H9 (cell line): ENCODE measurements at regions not wholly inside any gene's neighbourhood (a gene's known extent, or its start where the extent isn't known, plus 50 kb on each side); places are given as distances from the start of the nearest gene placed in this dataset.

Source experiments
- DNase-seq: peaks from one replicate; pipeline ENCODE4 v3.0.0-alpha.2; 2017
- H2AFZ ChIP-seq: one replicate; pipeline ENCODE4 v1.6.1; 2013; ENCODE audit warnings: mild to moderate bottlenecking, low read length, control low read depth, moderate library complexity
- H2AK5ac ChIP-seq: 2 replicates; pipeline ENCODE4 v1.6.1; 2013; ENCODE audit warnings: low read length, control low read depth, mixed read lengths; ENCODE audit not compliant: insufficient read length
- H2BK120ac ChIP-seq: one replicate; pipeline ENCODE4 v1.6.1; 2013; ENCODE audit warnings: low read depth, mild to moderate bottlenecking, low read length, control low read depth, inconsistent platforms; ENCODE audit not compliant: poor library complexity, severe bottlenecking
- H2BK12ac ChIP-seq: 2 replicates; pipeline ENCODE4 v1.6.1; 2013; ENCODE audit warnings: low read length, control low read depth, mixed read lengths, low read depth; ENCODE audit not compliant: insufficient read length
- H2BK15ac ChIP-seq: 2 replicates; pipeline ENCODE4 v1.6.1; 2013; ENCODE audit warnings: low read depth, low read length, control low read depth
- H2BK20ac ChIP-seq: one replicate; pipeline ENCODE4 v1.6.1; 2013; ENCODE audit warnings: low read depth, mild to moderate bottlenecking, low read length, control low read depth, inconsistent platforms; ENCODE audit not compliant: poor library complexity, severe bottlenecking
- H2BK5ac ChIP-seq: 2 replicates; pipeline ENCODE4 v1.6.1; 2013; ENCODE audit warnings: low read length, control low read depth, mixed read lengths; ENCODE audit not compliant: insufficient read length
- H3K14ac ChIP-seq: 2 replicates; pipeline ENCODE4 v1.6.1; 2013; ENCODE audit warnings: low read length, control low read depth; ENCODE audit not compliant: insufficient read depth
- H3K18ac ChIP-seq: 2 replicates; pipeline ENCODE4 v1.6.1; 2013; ENCODE audit warnings: low read depth, mild to moderate bottlenecking, mixed read lengths, low read length, control low read depth; ENCODE audit not compliant: insufficient read length
- H3K23ac ChIP-seq: 2 replicates; pipeline ENCODE4 v1.6.1; 2013; ENCODE audit warnings: low read length, control low read depth, mixed read lengths, low read depth; ENCODE audit not compliant: insufficient read length
- H3K23me2 ChIP-seq: 2 replicates; pipeline ENCODE4 v1.6.1; 2013; ENCODE audit warnings: low read depth, mild to moderate bottlenecking, mixed read lengths, low read length, control low read depth; ENCODE audit not compliant: insufficient read length, poor library complexity, severe bottlenecking
- H3K27ac ChIP-seq: 2 replicates; pipeline ENCODE4 v1.5.1; 2013; ENCODE audit warnings: low read length, control low read depth, mixed read lengths, low read depth; ENCODE audit not compliant: insufficient read length
- H3K27me3 ChIP-seq: 2 replicates; pipeline ENCODE4 v1.6.1; 2013; ENCODE audit warnings: low read length, control low read depth, inconsistent platforms; ENCODE audit not compliant: insufficient read depth
- H3K4ac ChIP-seq: 2 replicates; pipeline ENCODE4 v1.6.1; 2013; ENCODE audit warnings: low read depth, mild to moderate bottlenecking, control low read depth, inconsistent platforms, low read length, moderate library complexity
- H3K4me1 ChIP-seq: 2 replicates; pipeline ENCODE4 v1.6.1; 2013; ENCODE audit warnings: low read length, control low read depth, inconsistent platforms; ENCODE audit not compliant: insufficient read depth
- H3K4me2 ChIP-seq: 2 replicates; pipeline ENCODE4 v1.6.1; 2013; ENCODE audit warnings: low read length, control low read depth, mixed read lengths; ENCODE audit not compliant: insufficient read length, insufficient read depth
- H3K56ac ChIP-seq: 2 replicates; pipeline ENCODE4 v1.6.1; 2013; ENCODE audit warnings: low read depth, mild to moderate bottlenecking, mixed read lengths, low read length, control low read depth; ENCODE audit not compliant: insufficient read length
- H3K79me1 ChIP-seq: 2 replicates; pipeline ENCODE4 v1.6.1; 2013; ENCODE audit warnings: low read depth, mild to moderate bottlenecking, moderate library complexity, low read length, control low read depth, inconsistent platforms; ENCODE audit not compliant: insufficient read depth, poor library complexity, severe bottlenecking
- H3K79me2 ChIP-seq: 2 replicates; pipeline ENCODE4 v1.6.1; 2013; ENCODE audit warnings: low read length, control low read depth, inconsistent platforms; ENCODE audit not compliant: insufficient read depth
- H3K9ac ChIP-seq: 2 replicates; pipeline ENCODE4 v1.6.1; 2013; ENCODE audit warnings: low read length, control low read depth, mixed read lengths; ENCODE audit not compliant: insufficient read length; ENCODE audit errors: extremely low read depth
- H3K9me3 ChIP-seq: one replicate; pipeline ENCODE4 v1.6.1; 2013; ENCODE audit warnings: low read depth, low read length, inconsistent platforms; ENCODE audit not compliant: control insufficient read depth
- H3T11ph ChIP-seq: one replicate; pipeline ENCODE4 v1.6.1; 2013; ENCODE audit warnings: mild to moderate bottlenecking, low read length, control low read depth, inconsistent platforms
- H4K20me1 ChIP-seq: one replicate; pipeline ENCODE4 v1.6.1; 2013; ENCODE audit not compliant: control insufficient read depth, insufficient read length, insufficient read depth
- H4K5ac ChIP-seq: 2 replicates; pipeline ENCODE4 v1.6.1; 2013; ENCODE audit warnings: low read depth, mild to moderate bottlenecking, mixed read lengths, low read length, control low read depth; ENCODE audit not compliant: insufficient read length
- H4K8ac ChIP-seq: replicated peaks from 2 replicates; pipeline ENCODE4 v1.6.1; 2013; ENCODE audit warnings: low read length, control low read depth, mixed read lengths, low read depth; ENCODE audit not compliant: insufficient read length
- H4K91ac ChIP-seq: 2 replicates; pipeline ENCODE4 v1.6.1; 2013; ENCODE audit warnings: low read depth, mild to moderate bottlenecking, moderate library complexity, mixed read lengths, low read length, control low read depth; ENCODE audit not compliant: insufficient read length
- H3K27ac Mint-ChIP-seq, 3 experiments: 2 replicates in 2 of 3; 3 replicates in 1 of 3; pipeline ENCODE4 v1.8.0; 2020 to 2021; ENCODE audit warnings: mixed read lengths in 3 of 3, mild to moderate bottlenecking in 1 of 3, moderate library complexity in 1 of 3
- H3K27me3 Mint-ChIP-seq: 2 replicates; pipeline ENCODE4 v1.8.0; 2021; ENCODE audit warnings: low read depth, mild to moderate bottlenecking, moderate library complexity, mixed read lengths
- H3K36me3 Mint-ChIP-seq, 3 experiments: 2 replicates in 2 of 3; 3 replicates in 1 of 3; pipeline ENCODE4 v1.8.0; 2020 to 2021; ENCODE audit warnings: low read depth in 3 of 3, mixed read lengths in 3 of 3; ENCODE audit not compliant: insufficient read depth in 1 of 3
- H3K4me1 Mint-ChIP-seq, 2 experiments: 2 replicates each; pipeline ENCODE4 v1.8.0; 2020; ENCODE audit warnings: mixed read lengths in 2 of 2
- H3K4me3 Mint-ChIP-seq, 2 experiments: 2 replicates in 1 of 2; 3 replicates in 1 of 2; pipeline ENCODE4 v1.8.0; 2020 to 2021; ENCODE audit warnings: mild to moderate bottlenecking in 2 of 2, mixed read lengths in 2 of 2, moderate library complexity in 1 of 2
- H3K9me3 Mint-ChIP-seq, 2 experiments: 2 replicates in 1 of 2; 3 replicates in 1 of 2; pipeline ENCODE4 v1.8.0; 2020; ENCODE audit warnings: mild to moderate bottlenecking in 2 of 2, mixed read lengths in 2 of 2, moderate library complexity in 1 of 2
- TF ChIP-seq, protein P1 (sequence below): fragments of 200-600 bp; sonication (generic); conservative IDR thresholded peaks from 3 replicates; pipeline ENCODE4 v1.8.0; 2021; ENCODE audit warnings: antibody characterized with exemption, mild to moderate bottlenecking

- Mint-ChIP-seq H3K4me1 (peaks cover 28 to 43% of the 10 kb centered on the region in 2 experiments), H3K9me3 (no peaks in the 10 kb centered on the region), H3K27ac (no peak overlapping the region), H3K4me3 (no peak overlapping the region; a peak in 1 of 5 replicates), H3K27me3 (no peaks in the 10 kb centered on the region), H3K36me3 (no peaks in the 10 kb centered on the region)
- Histone ChIP-seq H2BK12ac (no peak overlapping the region), H3K27me3 (no peaks in the 10 kb centered on the region), H2BK5ac (no peak overlapping the region), H3K27ac (no peak overlapping the region), H3K14ac (no peak overlapping the region), H3K79me1 (no peaks in the 10 kb centered on the region), H4K5ac (no peak overlapping the region), H2BK120ac (no peak overlapping the region), H2BK15ac (no peak overlapping the region), H4K91ac (no peak overlapping the region), H3K23me2 (no peaks in the 10 kb centered on the region), H4K8ac (no peak overlapping the region), H3K4ac (no peak overlapping the region), H3K79me2 (no peaks in the 10 kb centered on the region), H3K9me3 (no peaks in the 10 kb centered on the region), H4K20me1 (no peaks in the 10 kb centered on the region), H3K56ac (no peak overlapping the region), H2AFZ (no peak overlapping the region), H2BK20ac (no peak overlapping the region), H3T11ph (no peak overlapping the region), H2AK5ac (no peak overlapping the region), H3K4me2 (no peak overlapping the region), H3K18ac (no peak overlapping the region), H3K4me1 (peaks cover 4% of the 10 kb centered on the region), H3K23ac (no peak overlapping the region), H3K9ac (no peak overlapping the region)
- TF ChIP-seq, protein P1, sequence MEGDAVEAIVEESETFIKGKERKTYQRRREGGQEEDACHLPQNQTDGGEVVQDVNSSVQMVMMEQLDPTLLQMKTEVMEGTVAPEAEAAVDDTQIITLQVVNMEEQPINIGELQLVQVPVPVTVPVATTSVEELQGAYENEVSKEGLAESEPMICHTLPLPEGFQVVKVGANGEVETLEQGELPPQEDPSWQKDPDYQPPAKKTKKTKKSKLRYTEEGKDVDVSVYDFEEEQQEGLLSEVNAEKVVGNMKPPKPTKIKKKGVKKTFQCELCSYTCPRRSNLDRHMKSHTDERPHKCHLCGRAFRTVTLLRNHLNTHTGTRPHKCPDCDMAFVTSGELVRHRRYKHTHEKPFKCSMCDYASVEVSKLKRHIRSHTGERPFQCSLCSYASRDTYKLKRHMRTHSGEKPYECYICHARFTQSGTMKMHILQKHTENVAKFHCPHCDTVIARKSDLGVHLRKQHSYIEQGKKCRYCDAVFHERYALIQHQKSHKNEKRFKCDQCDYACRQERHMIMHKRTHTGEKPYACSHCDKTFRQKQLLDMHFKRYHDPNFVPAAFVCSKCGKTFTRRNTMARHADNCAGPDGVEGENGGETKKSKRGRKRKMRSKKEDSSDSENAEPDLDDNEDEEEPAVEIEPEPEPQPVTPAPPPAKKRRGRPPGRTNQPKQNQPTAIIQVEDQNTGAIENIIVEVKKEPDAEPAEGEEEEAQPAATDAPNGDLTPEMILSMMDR: no peak
- DNase-seq: no peak
These were observed 80.3 kb upstream of the IGSF10 start for GRCh38 chr3:151541178-151541577.
